A673 (cell line): ENCODE measurements at regions not wholly inside any gene's neighbourhood (a gene's known extent, or its start where the extent isn't known, plus 50 kb on each side); places are given as distances from the start of the nearest gene placed in this dataset.

Source experiments
- BruUV-seq: library from RNA; stranded (reverse); fragments of 400-500 nt; replicated peaks from 2 replicates; lab custom pipeline; 2021; lab: Mats Ljungman, UMichigan
- CTCF ChIA-PET: fragments of 300-600 bp; sonication (Branson Sonifier 250); formaldehyde crosslinking; loops from one replicate; lab custom pipeline; 2022; ENCODE audit warnings: antibody characterized with exemption; lab: Charles Lee
- POLR2A ChIA-PET: fragments of 300-600 bp; sonication (Branson Sonifier 250); formaldehyde crosslinking; loops from one replicate; lab custom pipeline; 2022; ENCODE audit warnings: antibody characterized with exemption; ENCODE audit not compliant: low non-redundant PET; lab: Charles Lee
- DNase-seq: peaks from one replicate; pipeline ENCODE4 v3.0.0-alpha.2; 2015; ENCODE audit warnings: low spot score
- H3K27ac ChIP-seq: fragments of 200-600 bp; sonication (generic); 2 replicates; pipeline ENCODE4 v1.5.1; 2016; ENCODE audit warnings: mixed run types, low read depth, mild to moderate bottlenecking, mixed read lengths, antibody characterized with exemption, low read length; ENCODE audit not compliant: poor library complexity, severe bottlenecking
- H3K27me3 ChIP-seq: fragments of 200-600 bp; sonication (generic); replicated peaks from 2 replicates; pipeline ENCODE4 v1.6.1; 2017; ENCODE audit warnings: mixed run types, low read depth, mild to moderate bottlenecking, mixed read lengths, antibody characterized with exemption, low read length; ENCODE audit not compliant: insufficient read depth, poor library complexity
- H3K36me3 ChIP-seq: fragments of 200-600 bp; sonication (generic); 2 replicates; pipeline ENCODE4 v1.6.1; 2016; ENCODE audit warnings: mixed run types, mild to moderate bottlenecking, mixed read lengths, antibody characterized with exemption, low read length; ENCODE audit not compliant: insufficient read depth, poor library complexity, severe bottlenecking
- H3K4me1 ChIP-seq: fragments of 200-600 bp; sonication (generic); 2 replicates; pipeline ENCODE4 v1.6.1; 2017; ENCODE audit warnings: mixed run types, mild to moderate bottlenecking, mixed read lengths, antibody characterized with exemption, low read length; ENCODE audit not compliant: insufficient read depth, poor library complexity, severe bottlenecking
- H3K4me3 ChIP-seq: fragments of 200-600 bp; sonication (generic); 2 replicates; pipeline ENCODE4 v1.5.1; 2016; ENCODE audit warnings: low read depth, mixed run types, mild to moderate bottlenecking, mixed read lengths, low read length; ENCODE audit not compliant: poor library complexity, severe bottlenecking
- H3K9me3 ChIP-seq: fragments of 200-600 bp; sonication (generic); 2 replicates; pipeline ENCODE4 v1.6.1; 2016; ENCODE audit warnings: mixed run types, low read depth, mild to moderate bottlenecking, mixed read lengths, antibody characterized with exemption, low read length; ENCODE audit not compliant: poor library complexity, severe bottlenecking
- CTCF ChIP-seq: fragments of 300-800, 200-600 bp; sonication (generic); conservative IDR thresholded peaks from 2 replicates; pipeline ENCODE4 v1.5.1; 2017; ENCODE audit warnings: low read depth, mild to moderate bottlenecking, antibody characterized with exemption, low read length, moderate library complexity, mixed read lengths
- EZH2 ChIP-seq: fragments of 200-600 bp; sonication (generic); IDR thresholded peaks from 2 replicates; pipeline ENCODE4 v1.6.1; 2017; ENCODE audit warnings: borderline replicate concordance, low read depth, mild to moderate bottlenecking, mixed read lengths, antibody characterized with exemption, low read length; ENCODE audit not compliant: poor library complexity, severe bottlenecking
- intact Hi-C: fragments of 100-400 bp; cut with micrococcal nuclease; formaldehyde crosslinking; loops from one replicate; pipeline ENCODE4 v1.10.0; 2022; ENCODE audit not compliant: unreplicated experiment

- Histone ChIP-seq H3K27ac (no peak overlapping the region), H3K27me3 (no peaks in the 10 kb centered on the region), H3K4me3 (no peak overlapping the region), H3K9me3 (no peaks in the 10 kb centered on the region), H3K4me1 (no peaks in the 10 kb centered on the region), H3K36me3 (no peaks in the 10 kb centered on the region)
- intact Hi-C loops = no loop called here
- TF ChIP-seq CTCF (no peak), EZH2 (no peak)
- CTCF ChIA-PET = no interaction called here
- no peak for DNase-seq
- BruUV-seq = no TSS peak
- POLR2A ChIA-PET = no interaction called here
These were observed 153.4 kb downstream of the TMEM18 start for GRCh38 chr2:523698-524270.

- H3K27me3 ChIP-seq = no peaks in the 10 kb centered on the region
- BruUV-seq = no TSS peak
- no peaks in the 10 kb centered on the region for H3K4me1 ChIP-seq
- no peak overlapping the region for H3K4me3 ChIP-seq
- H3K27ac ChIP-seq = no peak overlapping the region
- no peak for DNase-seq
- H3K36me3 ChIP-seq = no peaks in the 10 kb centered on the region
- ChIA-PET POLR2A (no interaction called here), CTCF (no interaction called here)
- intact Hi-C loops = no loop called here
- TF ChIP-seq CTCF (no peak), EZH2 (no peak)
- no peaks in the 10 kb centered on the region for H3K9me3 ChIP-seq
These were observed 154.4 kb downstream of the TMEM18 start for GRCh38 chr2:522776-523175.

- TF ChIP-seq EZH2 (no peak), CTCF (no peak)
- Histone ChIP-seq H3K4me1 (no peaks in the 10 kb centered on the region), H3K9me3 (no peaks in the 10 kb centered on the region), H3K4me3 (no peak overlapping the region), H3K36me3 (no peaks in the 10 kb centered on the region), H3K27ac (no peak overlapping the region), H3K27me3 (no peaks in the 10 kb centered on the region)
- CTCF ChIA-PET = no interaction called here
- no TSS peak for BruUV-seq
- intact Hi-C loops = no loop called here
- POLR2A ChIA-PET = no interaction called here
- DNase-seq = no peak
These were observed 155.2 kb downstream of the TMEM18 start for GRCh38 chr2:521853-522530.
